ENCODE measurements at regions not wholly inside any gene's neighbourhood (a gene's known extent, or its start where the extent isn't known, plus 50 kb on each side); places are given as distances from the start of the nearest gene placed in this dataset.

- TF ChIP-seq RAD21 (IDR thresholded peaks at IDR 0.05) (peak; percentile 69 to 70), CTCF (IDR thresholded peaks at IDR 0.05; ENCODE audit: low read depth, low read length, missing input control) (peak; percentile 25), REST (IDR thresholded peaks at IDR 0.05) (no peak), YY1 (IDR thresholded peaks at IDR 0.05) (no peak), SP1 (IDR thresholded peaks at IDR 0.05) (no peak), MAX (IDR thresholded peaks at IDR 0.05) (no peak), GABPA (IDR thresholded peaks at IDR 0.05 in 1 of 2, conservative IDR thresholded peaks at IDR 0.05 in 1 of 2) (no peak), JUND (IDR thresholded peaks at IDR 0.05) (no peak), FOXA2 (IDR thresholded peaks at IDR 0.05) (no peak), HNF4G (IDR thresholded peaks at IDR 0.05) (no peak), TAF1 (conservative IDR thresholded peaks at IDR 0.05) (no peak), ATF3 (IDR thresholded peaks at IDR 0.05) (no peak)
Measured at GRCh38 chr13:62119739-62120700, 704.4 kb upstream of the PCDH20 start.

Measured in liver (tissue), 3 donors.